Trophoblast cell (in vitro differentiated cells and primary cell): ENCODE measurements at regions not wholly inside any gene's neighbourhood (a gene's known extent, or its start where the extent isn't known, plus 50 kb on each side); places are given as distances from the start of the nearest gene placed in this dataset.

Experiments
- DNase-seq, 2 donors: peaks; one replicate each; pipeline ENCODE4 v3.0.0-alpha.2; 2016
- H2AFZ ChIP-seq: 2 replicates; pipeline ENCODE4 v1.6.1; 2013; ENCODE audit warnings: low read length, moderate library complexity, mild to moderate bottlenecking; ENCODE audit not compliant: insufficient read depth, poor library complexity
- H2AK5ac ChIP-seq: 2 replicates; pipeline ENCODE4 v1.6.1; 2013; ENCODE audit warnings: mild to moderate bottlenecking, low read length
- H2BK120ac ChIP-seq: 2 replicates; pipeline ENCODE4 v1.6.1; 2013; ENCODE audit warnings: low read length, mild to moderate bottlenecking, moderate library complexity; ENCODE audit not compliant: insufficient read depth, poor library complexity
- H2BK12ac ChIP-seq: 2 replicates; pipeline ENCODE4 v1.6.1; 2013; ENCODE audit warnings: mild to moderate bottlenecking, low read length, moderate library complexity
- H2BK5ac ChIP-seq: 2 replicates; pipeline ENCODE4 v1.6.1; 2013; ENCODE audit warnings: low read length, low read depth, moderate library complexity, mild to moderate bottlenecking; ENCODE audit not compliant: poor library complexity
- H3K14ac ChIP-seq: 2 replicates; pipeline ENCODE4 v1.6.1; 2013; ENCODE audit warnings: mild to moderate bottlenecking, low read length
- H3K18ac ChIP-seq: 2 replicates; pipeline ENCODE4 v1.6.1; 2013; ENCODE audit warnings: mild to moderate bottlenecking, low read length
- H3K23ac ChIP-seq: 2 replicates; pipeline ENCODE4 v1.6.1; 2013; ENCODE audit warnings: low read length
- H3K27ac ChIP-seq: 2 replicates; pipeline ENCODE4 v1.5.1; 2013; ENCODE audit warnings: low read depth, mild to moderate bottlenecking, inconsistent platforms, low read length, moderate library complexity
- H3K27me3 ChIP-seq: 2 replicates; pipeline ENCODE4 v1.6.1; 2013; ENCODE audit warnings: inconsistent platforms, mild to moderate bottlenecking, low read length, moderate library complexity; ENCODE audit not compliant: insufficient read depth
- H3K36me3 ChIP-seq, 2 experiments: 1 replicate in 1 of 2; 2 replicates in 1 of 2; pipeline ENCODE4 v1.6.1; 2013; ENCODE audit warnings: low read length in 2 of 2, mild to moderate bottlenecking in 2 of 2, moderate library complexity in 1 of 2; ENCODE audit not compliant: insufficient read depth in 2 of 2, control insufficient read depth in 1 of 2
- H3K4ac ChIP-seq: 2 replicates; pipeline ENCODE4 v1.6.1; 2013; ENCODE audit warnings: low read depth, mild to moderate bottlenecking, low read length, moderate library complexity
- H3K4me1 ChIP-seq, 2 experiments: 1 replicate in 1 of 2; 2 replicates in 1 of 2; pipeline ENCODE4 v1.6.1; 2013; ENCODE audit warnings: low read length in 2 of 2, mild to moderate bottlenecking in 2 of 2, moderate library complexity in 1 of 2; ENCODE audit not compliant: insufficient read depth in 2 of 2, control insufficient read depth in 1 of 2
- H3K4me2 ChIP-seq: 2 replicates; pipeline ENCODE4 v1.6.1; 2013; ENCODE audit warnings: inconsistent platforms, mild to moderate bottlenecking, low read length, moderate library complexity
- H3K4me3 ChIP-seq: 2 replicates; pipeline ENCODE4 v1.5.1; 2013; ENCODE audit warnings: mild to moderate bottlenecking, low read depth, low read length, inconsistent platforms
- H3K79me1 ChIP-seq: one replicate; pipeline ENCODE4 v1.6.1; 2013; ENCODE audit warnings: low read length
- H3K79me2 ChIP-seq: 2 replicates; pipeline ENCODE4 v1.6.1; 2013; ENCODE audit warnings: low read length, mild to moderate bottlenecking; ENCODE audit not compliant: control insufficient read depth, insufficient read depth, poor library complexity
- H3K9ac ChIP-seq: 2 replicates; pipeline ENCODE4 v1.6.1; 2013; ENCODE audit warnings: mild to moderate bottlenecking, low read length
- H3K9me3 ChIP-seq: 2 replicates; pipeline ENCODE4 v1.6.1; 2013; ENCODE audit warnings: low read depth, mild to moderate bottlenecking, control low read depth, inconsistent platforms, low read length; ENCODE audit not compliant: insufficient read depth
- H4K12ac ChIP-seq: 2 replicates; pipeline ENCODE4 v1.6.1; 2013; ENCODE audit warnings: low read depth, mild to moderate bottlenecking, low read length, moderate library complexity
- H4K8ac ChIP-seq: 2 replicates; pipeline ENCODE4 v1.6.1; 2013; ENCODE audit warnings: low read depth, mild to moderate bottlenecking, low read length, moderate library complexity
- H4K91ac ChIP-seq: one replicate; pipeline ENCODE4 v1.6.1; 2013; ENCODE audit warnings: low read depth, mild to moderate bottlenecking, low read length, moderate library complexity
- WGBS: extraction: QIAGEN DNeasy Blood & Tissue Kit; methylation state at CpG from one replicate; pipeline ENCODE4 v1.1.7; 2013; ENCODE audit warnings: missing lambda C conversion rate; ENCODE audit not compliant: insufficient read length, insufficient coverage; ENCODE audit errors: extremely low coverage; 5-methylcytosine and 5-hydroxymethylcytosine counted together

- H4K12ac ChIP-seq: no peak overlapping the region
- H3K4me2 ChIP-seq: no peak overlapping the region
- H3K27me3 ChIP-seq: no peaks in the 10 kb centered on the region
- no peak overlapping the region for H2AK5ac ChIP-seq
- no peak overlapping the region for H4K8ac ChIP-seq
- no peaks in the 10 kb centered on the region for H3K9me3 ChIP-seq
- H3K79me2 ChIP-seq: no peaks in the 10 kb centered on the region
- WGBS: no CpG with 5 or more reads among the region's 3 CpGs
- H2BK12ac ChIP-seq: no peak overlapping the region
- no peak overlapping the region for H3K23ac ChIP-seq
- no peak overlapping the region for H3K27ac ChIP-seq
- H3K36me3 ChIP-seq: no peaks in the 10 kb centered on the region
- no peak overlapping the region for H2BK120ac ChIP-seq
- H3K4me3 ChIP-seq: no peak overlapping the region
- no peak overlapping the region for H2BK5ac ChIP-seq
- no peak overlapping the region for H3K4ac ChIP-seq
- no peaks in the 10 kb centered on the region for H3K79me1 ChIP-seq
- no peak overlapping the region for H2AFZ ChIP-seq
- no peak overlapping the region for H4K91ac ChIP-seq
- DNase-seq: peak in 1 of 2 donors; percentile 9
- H3K4me1 ChIP-seq: no peaks in the 10 kb centered on the region
- H3K14ac ChIP-seq: no peak overlapping the region
- no peak overlapping the region for H3K9ac ChIP-seq
- H3K18ac ChIP-seq: no peak overlapping the region
Observed at GRCh38 chr2:67707896-67708295, 310.8 kb downstream of the ETAA1 start.

DNA sequence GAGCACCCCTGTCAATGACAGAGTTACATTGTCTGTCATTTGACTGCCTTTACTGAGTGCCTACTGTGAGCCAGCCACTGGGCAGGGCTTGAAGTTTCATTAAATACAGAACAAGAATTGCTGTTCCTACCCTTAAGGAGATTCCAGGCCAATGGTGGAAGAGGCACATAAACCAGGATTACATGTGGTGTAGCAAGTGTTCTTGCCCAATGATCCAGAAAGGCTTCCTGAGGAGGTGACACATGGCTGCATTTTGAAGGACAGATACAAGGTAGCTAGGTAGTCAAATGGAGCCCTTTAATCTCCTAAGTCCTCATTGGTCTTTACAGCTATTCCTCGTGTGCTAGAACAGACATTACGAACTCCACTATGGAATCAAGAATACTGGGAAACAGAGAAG is 312.7 kb downstream of the ETAA1 start:
- Histone ChIP-seq H4K12ac (no peak overlapping the region), H2BK12ac (no peak overlapping the region), H2BK5ac (no peak overlapping the region), H2AK5ac (no peak overlapping the region), H3K79me1 (no peaks in the 10 kb centered on the region), H3K4me1 (no peaks in the 10 kb centered on the region), H3K36me3 (no peaks in the 10 kb centered on the region), H3K27ac (no peak overlapping the region), H3K9ac (no peak overlapping the region), H3K9me3 (no peaks in the 10 kb centered on the region), H3K18ac (no peak overlapping the region), H4K91ac (no peak overlapping the region), H3K27me3 (no peaks in the 10 kb centered on the region), H2AFZ (no peak overlapping the region), H3K14ac (no peak overlapping the region), H4K8ac (no peak overlapping the region), H3K4me2 (no peak overlapping the region), H3K4ac (no peak overlapping the region), H3K23ac (no peak overlapping the region), H2BK120ac (no peak overlapping the region), H3K79me2 (no peaks in the 10 kb centered on the region), H3K4me3 (no peak overlapping the region)
- WGBS: no CpG with 5 or more reads among the region's 2 CpGs
- no peak for DNase-seq

DNA sequence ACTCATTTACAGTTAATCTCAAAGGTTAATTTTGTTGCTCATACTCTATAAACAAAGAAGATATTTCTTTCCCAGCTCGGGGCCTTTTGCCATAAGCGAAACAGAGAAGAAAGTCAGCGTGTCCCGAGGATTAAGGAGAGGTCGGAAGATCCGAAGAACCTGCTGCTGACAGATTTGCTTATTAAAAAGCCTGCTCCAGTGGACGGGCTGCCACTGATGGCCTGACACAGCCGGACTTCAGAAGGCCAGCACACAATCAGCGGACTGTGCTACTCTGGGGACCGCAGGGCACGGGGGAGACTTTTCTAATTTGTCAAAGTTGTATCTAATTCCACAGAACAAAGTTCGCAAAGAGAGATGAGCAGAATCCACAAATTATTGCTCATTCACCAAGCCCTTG is 315.4 kb downstream of the ETAA1 start:
- H2AK5ac ChIP-seq: no peak overlapping the region
- H3K9ac ChIP-seq: no peak overlapping the region
- no peaks in the 10 kb centered on the region for H3K79me1 ChIP-seq
- H3K27ac ChIP-seq: no peak overlapping the region
- H3K9me3 ChIP-seq: no peaks in the 10 kb centered on the region
- H2BK12ac ChIP-seq: no peak overlapping the region
- H3K4me2 ChIP-seq: no peak overlapping the region
- H3K4me1 ChIP-seq: no peaks in the 10 kb centered on the region
- H3K23ac ChIP-seq: no peak overlapping the region
- no peak overlapping the region for H3K14ac ChIP-seq
- no peak for DNase-seq
- no peaks in the 10 kb centered on the region for H3K27me3 ChIP-seq
- no peak overlapping the region for H3K4me3 ChIP-seq
- WGBS: no CpG with 5 or more reads among the region's 12 CpGs
- H2AFZ ChIP-seq: no peak overlapping the region
- H3K36me3 ChIP-seq: no peaks in the 10 kb centered on the region
- H2BK120ac ChIP-seq: no peak overlapping the region
- no peaks in the 10 kb centered on the region for H3K79me2 ChIP-seq
- no peak overlapping the region for H3K4ac ChIP-seq
- no peak overlapping the region for H3K18ac ChIP-seq
- no peak overlapping the region for H4K8ac ChIP-seq
- H2BK5ac ChIP-seq: no peak overlapping the region
- no peak overlapping the region for H4K12ac ChIP-seq
- H4K91ac ChIP-seq: no peak overlapping the region

DNA sequence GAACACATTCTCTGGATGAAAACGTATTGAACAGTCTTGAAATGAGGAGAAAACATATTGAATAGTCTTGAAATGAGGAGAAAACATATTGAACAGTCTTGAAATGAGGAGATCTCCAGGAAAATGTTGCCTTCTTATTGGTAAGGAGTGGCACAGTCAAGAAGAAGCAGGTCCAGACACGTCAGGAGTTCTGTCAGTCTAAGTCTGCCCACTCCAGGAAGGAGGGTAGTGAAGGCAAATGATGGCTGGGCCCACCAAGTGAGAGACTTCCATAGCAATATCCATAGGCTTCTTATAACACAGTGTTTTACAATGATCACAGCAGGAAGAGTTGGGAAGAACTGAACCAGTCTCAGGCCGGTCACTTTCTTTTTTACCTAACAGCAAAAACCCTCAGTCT is 316.2 kb downstream of the ETAA1 start:
- Histone ChIP-seq H3K79me1 (no peaks in the 10 kb centered on the region), H2AFZ (no peak overlapping the region), H3K4ac (no peak overlapping the region), H2BK120ac (no peak overlapping the region), H2BK5ac (no peak overlapping the region), H3K14ac (no peak overlapping the region), H3K4me1 (no peaks in the 10 kb centered on the region), H2AK5ac (no peak overlapping the region), H3K4me3 (no peak overlapping the region), H4K12ac (no peak overlapping the region), H3K79me2 (no peaks in the 10 kb centered on the region), H3K9ac (no peak overlapping the region), H2BK12ac (no peak overlapping the region), H4K8ac (no peak overlapping the region), H4K91ac (no peak overlapping the region), H3K27ac (no peak overlapping the region), H3K18ac (no peak overlapping the region), H3K23ac (no peak overlapping the region), H3K36me3 (no peaks in the 10 kb centered on the region), H3K9me3 (no peaks in the 10 kb centered on the region), H3K27me3 (no peaks in the 10 kb centered on the region), H3K4me2 (no peak overlapping the region)
- no CpG with 5 or more reads among the region's 3 CpGs for whole genome bisulfite sequencing
- DNase-seq: no peak
